ENCODE measurements at regions not wholly inside any gene's neighbourhood (a gene's known extent, or its start where the extent isn't known, plus 50 kb on each side); places are given as distances from the start of the nearest gene placed in this dataset.

GRCh38 chr4:22884157-22884556 lies 191.4 kb downstream of the GBA3 start:
- TF ChIP-seq CTCF (IDR thresholded peaks at IDR 0.05; ENCODE audit: low read depth, low read length, poor library complexity, severe bottlenecking), result no peak
- no peak for TF ChIP-seq EZH2phosphoT487 (IDR thresholded peaks at IDR 0.05; ENCODE audit: borderline replicate concordance, low read length)
